Thyroid gland (tissue), 4 donors: ENCODE measurements at regions not wholly inside any gene's neighbourhood (a gene's known extent, or its start where the extent isn't known, plus 50 kb on each side); places are given as distances from the start of the nearest gene placed in this dataset.

Source experiments
- DNase-seq, 2 donors: peaks; one replicate each; pipeline ENCODE4 v3.0.0-alpha.2; 2019
- H3K27ac ChIP-seq, 3 donors: fragments of 200-600 bp; sonication (generic); 1 replicate in 2 of 3; 2 replicates in 1 of 3; pipeline ENCODE4 v1.5.1; 2016 to 2019; ENCODE audit warnings: mild to moderate bottlenecking in 1 of 3, moderate library complexity in 1 of 3
- H3K27me3 ChIP-seq: fragments of 200-600 bp; sonication (generic); one replicate; pipeline ENCODE4 v1.5.1; 2019
- H3K36me3 ChIP-seq, 2 donors: fragments of 200-600 bp; sonication (generic); one replicate each; pipeline ENCODE4 v1.5.1; 2016 to 2019
- H3K4me1 ChIP-seq, 2 donors: fragments of 200-600 bp; sonication (generic); one replicate each; pipeline ENCODE4 v1.5.1; 2017 to 2019
- H3K4me3 ChIP-seq, 3 donors: fragments of 200-600 bp; sonication (generic); replicated peaks in 1 of 3; 1 replicate in 2 of 3; 2 replicates in 1 of 3; pipeline ENCODE4 v1.5.1; 2016; ENCODE audit warnings: mild to moderate bottlenecking in 1 of 3
- H3K9me3 ChIP-seq: fragments of 200-600 bp; sonication (generic); one replicate; pipeline ENCODE4 v1.5.1; 2017
- CTCF ChIP-seq, 6 experiments: fragments of 200-600 bp in 3 of 6; fragments of 450-650 bp in 3 of 6; sonication (generic) in 3 of 6; IDR thresholded peaks; one replicate each; pipeline ENCODE4 v1.5.1; 2016 to 2019; ENCODE audit warnings: antibody characterized with exemption in 6 of 6, mild to moderate bottlenecking in 2 of 6, inconsistent platforms in 1 of 6, moderate library complexity in 1 of 6
- POLR2A ChIP-seq, 2 donors: fragments of 450-650 bp; IDR thresholded peaks; one replicate each; pipeline ENCODE4 v1.6.1; 2017; ENCODE audit warnings: antibody characterized with exemption in 2 of 2, mild to moderate bottlenecking in 2 of 2, moderate library complexity in 1 of 2
- WGBS, 2 donors: methylation state at CpG; one replicate each; pipeline ENCODE4 v1.1.5; 2017; 5-methylcytosine and 5-hydroxymethylcytosine counted together
- intact Hi-C: fragments of 100-400 bp; cut with DNase I; formaldehyde crosslinking; loops from one replicate; pipeline ENCODE4 v1.15.1; 2023

DNA sequence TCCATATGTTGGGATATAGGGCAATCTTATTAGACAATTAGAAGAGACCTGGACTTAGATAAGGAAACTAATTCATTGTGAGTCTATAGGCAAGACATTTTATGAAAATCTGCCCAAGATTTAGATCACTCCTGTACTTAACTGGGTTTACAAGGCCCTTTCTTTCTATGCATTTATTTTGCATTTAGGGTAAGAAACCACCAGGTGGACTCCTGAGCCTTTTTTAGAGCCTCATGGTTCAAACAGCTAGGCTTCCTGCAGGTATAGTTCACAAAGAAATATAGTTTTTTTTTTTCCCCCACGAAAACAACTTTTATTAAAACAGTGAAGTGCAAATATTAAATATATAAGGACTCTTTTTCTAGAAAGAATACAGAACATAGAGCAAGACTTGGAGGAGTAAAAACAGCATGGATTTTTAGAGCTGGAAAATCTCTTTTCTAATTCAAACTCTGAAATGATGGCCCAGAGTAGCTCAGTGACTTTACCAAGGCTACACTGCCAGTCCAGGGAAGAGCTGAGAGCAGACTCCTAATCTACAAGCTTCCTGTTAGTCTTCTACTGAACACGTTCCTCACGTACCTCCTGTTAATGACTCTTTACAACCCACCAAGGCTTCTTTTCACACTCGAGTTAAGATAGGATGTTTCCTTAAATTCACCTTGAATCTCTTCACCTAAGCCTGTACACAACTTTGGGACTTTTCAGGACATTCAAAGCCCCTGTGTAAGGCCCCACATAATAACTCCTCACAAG, 400.9 kb upstream of the ATP11B start:
- WGBS, 2 donors = 52 to 62% methylated on average over 4 of the region's 4 CpGs
- intact Hi-C loops = no loop called here

GRCh38 chr3:182393151-182393550, 400.2 kb upstream of the ATP11B start:
- 32 to 47% methylated on average over 1 of the region's 1 CpG for WGBS, 2 donors
- Histone ChIP-seq H3K27me3 (no peaks in the 10 kb centered on the region), H3K27ac (no peak overlapping the region), H3K4me1 (no peaks in the 10 kb centered on the region), H3K9me3 (no peaks in the 10 kb centered on the region), H3K36me3 (no peaks in the 10 kb centered on the region), H3K4me3 (no peak overlapping the region)
- intact Hi-C loops = no loop called here
- DNase-seq = no peak
- TF ChIP-seq CTCF (IDR thresholded peaks at IDR 0.05) (no peak), POLR2A (IDR thresholded peaks at IDR 0.05) (no peak)

More for the DNA sequence above, 400.9 kb upstream of the ATP11B start:
- DNase-seq = no peak
- H3K27me3 ChIP-seq = no peaks in the 10 kb centered on the region
- TF ChIP-seq POLR2A (IDR thresholded peaks at IDR 0.05) = no peak
- no peak for TF ChIP-seq CTCF (IDR thresholded peaks at IDR 0.05)
- H3K4me3 ChIP-seq = no peak overlapping the region
- H3K36me3 ChIP-seq = no peaks in the 10 kb centered on the region
- no peaks in the 10 kb centered on the region for H3K4me1 ChIP-seq
- H3K27ac ChIP-seq = no peak overlapping the region
- no peaks in the 10 kb centered on the region for H3K9me3 ChIP-seq

DNA sequence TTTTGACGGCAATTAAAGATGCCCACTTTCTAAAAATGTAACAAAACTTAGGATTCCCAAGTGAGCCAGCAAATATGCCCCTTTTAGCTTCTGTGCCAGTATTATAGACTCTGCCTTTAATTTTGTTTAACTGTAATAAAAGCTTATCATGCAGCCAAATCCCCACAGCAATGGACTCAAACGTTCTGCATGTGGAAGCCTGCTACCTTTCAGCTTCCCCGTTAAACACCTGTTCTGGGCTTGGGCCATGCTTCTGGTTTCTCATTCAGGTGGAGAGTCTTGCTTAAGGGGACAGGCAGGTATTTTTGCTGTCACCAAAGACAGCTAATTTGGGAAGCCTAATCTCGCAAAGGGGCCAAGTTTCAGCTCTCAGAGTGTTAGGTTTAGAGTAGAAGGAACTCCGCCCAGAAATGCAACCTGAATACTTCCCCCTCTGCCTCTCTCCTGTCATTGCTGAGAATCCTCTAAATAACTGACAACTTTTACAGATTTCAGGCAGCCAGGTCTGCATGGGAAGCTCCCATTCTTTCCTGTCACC, 399.4 kb upstream of the ATP11B start:
- no peaks in the 10 kb centered on the region for H3K27me3 ChIP-seq
- 49 to 52% methylated on average over 5 of the region's 5 CpGs for WGBS, 2 donors
- intact Hi-C loops = no loop called here
- TF ChIP-seq CTCF (IDR thresholded peaks at IDR 0.05) (no peak), POLR2A (IDR thresholded peaks at IDR 0.05) (no peak)
- no peaks in the 10 kb centered on the region for H3K36me3 ChIP-seq
- DNase-seq = no peak
- no peaks in the 10 kb centered on the region for H3K9me3 ChIP-seq
- H3K4me1 ChIP-seq = no peaks in the 10 kb centered on the region
- no peak overlapping the region for H3K27ac ChIP-seq
- no peak overlapping the region for H3K4me3 ChIP-seq

GRCh38 chr3:182397164-182397563, 396.1 kb upstream of the ATP11B start:
- intact Hi-C loops = no loop called here

More at GRCh38 chr3:182397164-182397563, 396.1 kb upstream of the ATP11B start:
- no peak overlapping the region for H3K27ac ChIP-seq
- H3K4me3 ChIP-seq = no peak overlapping the region
- 65 to 79% methylated on average over 1 of the region's 1 CpG for WGBS, 2 donors
- TF ChIP-seq POLR2A (IDR thresholded peaks at IDR 0.05) (no peak), CTCF (IDR thresholded peaks at IDR 0.05) (no peak)
- H3K36me3 ChIP-seq = no peaks in the 10 kb centered on the region
- DNase-seq = no peak
- no peaks in the 10 kb centered on the region for H3K9me3 ChIP-seq
- H3K4me1 ChIP-seq = no peaks in the 10 kb centered on the region
- no peaks in the 10 kb centered on the region for H3K27me3 ChIP-seq
